SK-N-SH (cell line): ENCODE measurements at regions not wholly inside any gene's neighbourhood (a gene's known extent, or its start where the extent isn't known, plus 50 kb on each side); places are given as distances from the start of the nearest gene placed in this dataset.

Source experiments
- CTCF ChIP-seq: fragments of 200-600 bp; sonication (generic); IDR thresholded peaks from 2 replicates; pipeline ENCODE4 v1.6.1; 2017; ENCODE audit warnings: antibody characterized with exemption, mild to moderate bottlenecking, moderate library complexity
- EP300 ChIP-seq, 2 experiments: IDR thresholded peaks; 2 replicates each; pipeline versions ENCODE4 v1.4.0 to v1.6.1; 2012; ENCODE audit warnings: borderline replicate concordance in 1 of 2, low read depth in 1 of 2, low read length in 1 of 2
- FOXM1 ChIP-seq: IDR thresholded peaks from 2 replicates; pipeline ENCODE4 v1.4.0; 2012; ENCODE audit warnings: low read depth, mild to moderate bottlenecking
- MXI1 ChIP-seq: IDR thresholded peaks from 2 replicates; pipeline ENCODE4 v1.6.1; 2012; ENCODE audit warnings: mild to moderate bottlenecking, low read depth, low read length, improper control_type of control experiment
- POLR2AphosphoS5 ChIP-seq: IDR thresholded peaks from 2 replicates; pipeline ENCODE4 v1.6.1; 2012; ENCODE audit warnings: low read depth, low read length
- RAD21 ChIP-seq: IDR thresholded peaks from 2 replicates; pipeline ENCODE4 v1.6.1; 2012; ENCODE audit warnings: mild to moderate bottlenecking, low read length
- RCOR1 ChIP-seq: fragments of 150-350 bp; IDR thresholded peaks from 2 replicates; pipeline ENCODE4 v1.6.1; 2017; ENCODE audit warnings: antibody characterized with exemption, low read length
- YY1 ChIP-seq: IDR thresholded peaks from 2 replicates; pipeline ENCODE4 v1.4.0; 2012; ENCODE audit warnings: low read depth, mild to moderate bottlenecking
- TF ChIP-seq, protein P1 (sequence below): IDR thresholded peaks from 2 replicates; pipeline ENCODE4 v1.4.0; 2012; ENCODE audit warnings: low read depth

DNA sequence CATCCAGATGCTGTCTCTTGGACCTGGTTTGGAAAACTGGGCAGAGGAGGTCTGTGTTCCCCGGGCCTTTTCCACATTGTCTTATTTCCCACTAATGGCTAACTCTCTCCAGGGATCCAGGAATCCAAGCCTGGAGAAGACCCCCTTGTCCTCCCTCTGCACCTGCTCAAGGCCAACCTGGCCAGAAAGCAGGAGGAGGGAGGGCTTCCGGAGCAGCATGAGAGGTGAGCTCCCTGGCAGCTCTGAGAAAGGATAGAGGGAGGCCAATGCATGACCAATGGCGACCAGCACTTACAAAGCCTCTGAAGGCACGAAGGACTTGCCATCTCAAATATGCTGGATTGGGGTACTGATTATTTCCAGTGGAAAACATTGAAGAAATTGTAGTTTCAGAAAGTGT is 445.0 kb upstream of the B3GAT1 start:
- TF ChIP-seq YY1 (no peak), CTCF (no peak), RAD21 (no peak), FOXM1 (no peak), POLR2AphosphoS5 (no peak), MXI1 (no peak), RCOR1 (no peak), EP300 (IDR thresholded peaks at IDR 0.05; ENCODE audit: borderline replicate concordance in 1 of 2, low read depth in 1 of 2, low read length in 1 of 2) (no peak)
- TF ChIP-seq, protein P1, sequence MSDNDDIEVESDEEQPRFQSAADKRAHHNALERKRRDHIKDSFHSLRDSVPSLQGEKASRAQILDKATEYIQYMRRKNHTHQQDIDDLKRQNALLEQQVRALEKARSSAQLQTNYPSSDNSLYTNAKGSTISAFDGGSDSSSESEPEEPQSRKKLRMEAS = no peak
